Suprapubic skin (tissue), 4 donors: ENCODE measurements at regions not wholly inside any gene's neighbourhood (a gene's known extent, or its start where the extent isn't known, plus 50 kb on each side); places are given as distances from the start of the nearest gene placed in this dataset.

Experiments used
- DNase-seq, 2 donors: peaks; one replicate each; pipeline ENCODE4 v3.0.0-alpha.2; 2019; ENCODE audit warnings: low spot score in 2 of 2
- H3K27ac ChIP-seq: fragments of 200-600 bp; sonication (generic); one replicate; pipeline ENCODE4 v1.5.1; 2019
- H3K27me3 ChIP-seq: fragments of 200-600 bp; sonication (generic); one replicate; pipeline ENCODE4 v1.5.1; 2019
- H3K36me3 ChIP-seq: fragments of 200-600 bp; sonication (generic); one replicate; pipeline ENCODE4 v1.5.1; 2019
- H3K4me1 ChIP-seq: fragments of 200-600 bp; sonication (generic); one replicate; pipeline ENCODE4 v1.5.1; 2019
- H3K4me3 ChIP-seq: fragments of 200-600 bp; sonication (generic); one replicate; pipeline ENCODE4 v1.5.1; 2019; ENCODE audit warnings: mild to moderate bottlenecking
- H3K9me3 ChIP-seq: fragments of 200-600 bp; sonication (generic); one replicate; pipeline ENCODE4 v1.5.1; 2019
- EP300 ChIP-seq: sonication (generic); formaldehyde crosslinking; IDR thresholded peaks from one replicate; pipeline ENCODE4 v1.6.1; 2017; ENCODE audit warnings: antibody characterized with exemption
- POLR2A ChIP-seq, 2 donors: fragments of 450-650 bp; IDR thresholded peaks; one replicate each; pipeline ENCODE4 v1.6.1; 2017; ENCODE audit warnings: antibody characterized with exemption in 2 of 2, mild to moderate bottlenecking in 2 of 2, moderate library complexity in 2 of 2
- POLR2AphosphoS5 ChIP-seq, 3 donors: sonication (generic); formaldehyde crosslinking; IDR thresholded peaks; one replicate each; pipeline ENCODE4 v1.6.1; 2017; ENCODE audit warnings: antibody characterized with exemption in 3 of 3
- WGBS: methylation state at CpG from one replicate; pipeline ENCODE4 v1.1.5; 2018; 5-methylcytosine and 5-hydroxymethylcytosine counted together
- TF ChIP-seq, protein P1 (sequence below), 2 donors: fragments of 200-600 bp in 1 of 2; fragments of 450-650 bp in 1 of 2; sonication (generic) in 1 of 2; IDR thresholded peaks; one replicate each; pipeline ENCODE4 v1.5.1; 2016 to 2019; ENCODE audit warnings: antibody characterized with exemption in 2 of 2, mild to moderate bottlenecking in 1 of 2, moderate library complexity in 1 of 2

- DNase-seq = no peak
- Histone ChIP-seq H3K36me3 (no peaks in the 10 kb centered on the region), H3K4me1 (no peaks in the 10 kb centered on the region), H3K4me3 (no peak overlapping the region), H3K9me3 (no peaks in the 10 kb centered on the region), H3K27me3 (peaks cover 10% of the 10 kb centered on the region), H3K27ac (no peak overlapping the region)
- WGBS = 82% methylated on average over 2 of the region's 2 CpGs
- TF ChIP-seq EP300 = no peak
- TF ChIP-seq, protein P1, sequence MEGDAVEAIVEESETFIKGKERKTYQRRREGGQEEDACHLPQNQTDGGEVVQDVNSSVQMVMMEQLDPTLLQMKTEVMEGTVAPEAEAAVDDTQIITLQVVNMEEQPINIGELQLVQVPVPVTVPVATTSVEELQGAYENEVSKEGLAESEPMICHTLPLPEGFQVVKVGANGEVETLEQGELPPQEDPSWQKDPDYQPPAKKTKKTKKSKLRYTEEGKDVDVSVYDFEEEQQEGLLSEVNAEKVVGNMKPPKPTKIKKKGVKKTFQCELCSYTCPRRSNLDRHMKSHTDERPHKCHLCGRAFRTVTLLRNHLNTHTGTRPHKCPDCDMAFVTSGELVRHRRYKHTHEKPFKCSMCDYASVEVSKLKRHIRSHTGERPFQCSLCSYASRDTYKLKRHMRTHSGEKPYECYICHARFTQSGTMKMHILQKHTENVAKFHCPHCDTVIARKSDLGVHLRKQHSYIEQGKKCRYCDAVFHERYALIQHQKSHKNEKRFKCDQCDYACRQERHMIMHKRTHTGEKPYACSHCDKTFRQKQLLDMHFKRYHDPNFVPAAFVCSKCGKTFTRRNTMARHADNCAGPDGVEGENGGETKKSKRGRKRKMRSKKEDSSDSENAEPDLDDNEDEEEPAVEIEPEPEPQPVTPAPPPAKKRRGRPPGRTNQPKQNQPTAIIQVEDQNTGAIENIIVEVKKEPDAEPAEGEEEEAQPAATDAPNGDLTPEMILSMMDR (IDR thresholded peaks at IDR 0.05) = no peak
- TF ChIP-seq POLR2AphosphoS5 (IDR thresholded peaks at IDR 0.05) = no peak
- no peak for TF ChIP-seq POLR2A (IDR thresholded peaks at IDR 0.05)
Observed at GRCh38 chr11:32026766-32027165, 64.1 kb upstream of the RCN1 start.

- no peak for DNase-seq
- H3K4me3 ChIP-seq = no peak overlapping the region
- WGBS = 88% methylated on average over 2 of the region's 2 CpGs
Observed at GRCh38 chr11:32024948-32025347, 65.9 kb upstream of the RCN1 start.

DNA sequence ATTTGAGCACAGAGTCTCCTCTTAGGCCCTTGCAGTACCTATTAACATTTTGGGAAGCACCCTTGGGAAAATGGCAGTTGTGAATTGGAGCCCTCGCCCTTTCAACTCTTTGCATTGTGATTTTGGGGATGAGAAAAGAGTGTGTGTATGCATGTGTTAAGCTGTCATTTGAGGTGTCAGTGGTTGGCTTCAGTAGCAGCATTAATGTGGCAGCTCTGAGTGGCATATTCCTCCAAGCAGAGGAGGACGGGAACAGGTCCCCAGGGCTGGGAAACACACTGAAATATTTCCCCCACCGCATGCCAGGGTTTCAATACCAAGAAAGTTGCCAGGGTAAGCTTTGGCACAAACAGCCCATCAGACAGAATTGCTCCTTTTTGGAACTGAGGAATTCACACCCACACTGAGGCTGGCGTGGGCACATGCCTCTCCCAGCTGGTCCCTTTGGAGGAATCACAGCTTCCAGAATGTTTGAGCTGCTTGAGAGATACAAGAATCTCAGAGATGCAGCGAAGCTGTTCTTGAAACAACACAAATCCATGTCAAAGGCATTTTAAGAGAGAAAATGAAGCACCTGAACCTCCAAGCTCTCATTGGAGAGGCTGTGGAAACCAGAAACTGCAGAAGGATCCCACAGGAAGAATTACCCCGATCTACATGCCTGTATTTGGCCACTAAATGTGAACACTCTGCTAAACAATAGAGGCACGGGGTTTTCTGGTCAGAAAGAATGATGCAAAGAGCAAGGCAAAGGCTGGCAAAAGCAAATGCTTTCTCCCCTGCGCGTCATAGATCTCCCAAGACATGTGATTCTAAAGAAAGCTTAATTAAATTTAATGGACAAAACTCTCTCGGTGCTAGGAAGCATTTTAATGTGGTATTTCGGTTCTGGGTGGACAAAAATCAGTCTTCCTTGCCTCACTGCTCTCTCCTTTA, 67.2 kb upstream of the RCN1 start:
- WGBS = 73% methylated on average over 11 of the region's 11 CpGs
- Histone ChIP-seq H3K9me3 (no peaks in the 10 kb centered on the region), H3K4me3 (no peak overlapping the region), H3K27ac (no peak overlapping the region), H3K27me3 (peaks cover 10% of the 10 kb centered on the region), H3K4me1 (no peaks in the 10 kb centered on the region), H3K36me3 (no peaks in the 10 kb centered on the region)
- DNase-seq = no peak
- TF ChIP-seq POLR2A (IDR thresholded peaks at IDR 0.05) (no peak), POLR2AphosphoS5 (IDR thresholded peaks at IDR 0.05) (no peak), EP300 (no peak)
- TF ChIP-seq, protein P1 (IDR thresholded peaks at IDR 0.05) = no peak

More at GRCh38 chr11:32024948-32025347, 65.9 kb upstream of the RCN1 start:
- Histone ChIP-seq H3K9me3 (no peaks in the 10 kb centered on the region), H3K27ac (no peak overlapping the region), H3K36me3 (no peaks in the 10 kb centered on the region), H3K27me3 (peaks cover 10% of the 10 kb centered on the region), H3K4me1 (no peaks in the 10 kb centered on the region)
- TF ChIP-seq EP300 (no peak), POLR2A (IDR thresholded peaks at IDR 0.05) (no peak), POLR2AphosphoS5 (IDR thresholded peaks at IDR 0.05) (no peak)
- TF ChIP-seq, protein P1 (IDR thresholded peaks at IDR 0.05) = no peak

DNA sequence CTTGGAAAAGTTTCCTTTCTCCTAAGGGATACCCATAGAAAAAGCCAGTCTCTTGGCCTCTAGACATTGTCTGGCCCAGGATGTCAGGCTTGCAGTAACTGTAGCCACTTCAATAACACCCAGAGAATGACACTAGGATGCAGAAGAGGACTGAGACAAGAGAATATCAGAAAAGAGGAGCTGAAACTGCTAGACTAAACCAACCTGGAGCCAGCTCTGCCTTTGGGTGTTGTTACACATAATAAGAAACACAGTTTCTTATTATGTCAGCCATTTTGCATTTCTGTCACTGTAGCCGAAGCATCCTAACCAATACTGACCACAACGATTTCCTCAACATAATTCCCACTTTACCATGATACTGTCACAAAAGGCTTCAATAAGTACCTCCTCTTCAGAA, 72.2 kb upstream of the RCN1 start:
- no peaks in the 10 kb centered on the region for H3K9me3 ChIP-seq
- no peak overlapping the region for H3K27ac ChIP-seq
- 81% methylated on average over 2 of the region's 2 CpGs for WGBS
- no peaks in the 10 kb centered on the region for H3K36me3 ChIP-seq
- TF ChIP-seq EP300 (no peak), POLR2A (IDR thresholded peaks at IDR 0.05) (no peak), POLR2AphosphoS5 (IDR thresholded peaks at IDR 0.05) (no peak)
- TF ChIP-seq, protein P1 (IDR thresholded peaks at IDR 0.05) = no peak
- H3K4me3 ChIP-seq = no peak overlapping the region
- H3K27me3 ChIP-seq = peaks cover 17% of the 10 kb centered on the region
- DNase-seq = no peak
- H3K4me1 ChIP-seq = no peaks in the 10 kb centered on the region

- H3K4me3 ChIP-seq = no peak overlapping the region
- 35% methylated on average over 2 of the region's 2 CpGs for WGBS
Observed at GRCh38 chr11:32016111-32016510, 74.8 kb upstream of the RCN1 start.

More at GRCh38 chr11:32016111-32016510, 74.8 kb upstream of the RCN1 start:
- no peaks in the 10 kb centered on the region for H3K36me3 ChIP-seq
- H3K9me3 ChIP-seq = no peaks in the 10 kb centered on the region
- no peak overlapping the region for H3K27ac ChIP-seq
- no peak for DNase-seq
- no peaks in the 10 kb centered on the region for H3K4me1 ChIP-seq
- peaks cover 7% of the 10 kb centered on the region for H3K27me3 ChIP-seq
- TF ChIP-seq, protein P1 (IDR thresholded peaks at IDR 0.05) = no peak
- TF ChIP-seq POLR2AphosphoS5 (IDR thresholded peaks at IDR 0.05) (no peak), EP300 (no peak), POLR2A (IDR thresholded peaks at IDR 0.05) (no peak)
